ENCODE measurements at regions not wholly inside any gene's neighbourhood (a gene's known extent, or its start where the extent isn't known, plus 50 kb on each side); places are given as distances from the start of the nearest gene placed in this dataset.

DNA sequence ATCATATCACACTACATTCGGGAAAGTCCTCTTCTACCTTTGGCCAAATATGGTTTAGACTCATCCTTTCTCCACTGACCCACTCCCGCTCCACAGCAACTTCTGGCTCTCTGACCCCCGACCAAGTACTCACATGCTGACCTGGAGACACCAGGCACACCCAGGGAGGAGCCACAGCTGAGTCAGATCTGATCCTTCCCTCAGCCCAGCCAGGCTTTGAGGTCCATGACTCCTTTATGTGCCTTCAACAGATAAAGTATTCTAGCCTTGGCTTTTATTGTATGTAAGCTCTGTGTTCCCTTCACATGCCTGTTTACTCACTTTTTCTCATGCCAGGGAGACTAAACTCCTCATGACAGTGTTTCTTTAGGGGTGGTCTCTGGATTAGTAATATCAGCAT lies 166.9 kb upstream of the UMPS start:
- H3K4me3 ChIP-seq (ENCODE audit: low read depth, poor library complexity, severe bottlenecking), result no peak overlapping the region
- no peak for DNase-seq (ENCODE audit: low spot score in 2 of 2)
- TF ChIP-seq, protein P1, sequence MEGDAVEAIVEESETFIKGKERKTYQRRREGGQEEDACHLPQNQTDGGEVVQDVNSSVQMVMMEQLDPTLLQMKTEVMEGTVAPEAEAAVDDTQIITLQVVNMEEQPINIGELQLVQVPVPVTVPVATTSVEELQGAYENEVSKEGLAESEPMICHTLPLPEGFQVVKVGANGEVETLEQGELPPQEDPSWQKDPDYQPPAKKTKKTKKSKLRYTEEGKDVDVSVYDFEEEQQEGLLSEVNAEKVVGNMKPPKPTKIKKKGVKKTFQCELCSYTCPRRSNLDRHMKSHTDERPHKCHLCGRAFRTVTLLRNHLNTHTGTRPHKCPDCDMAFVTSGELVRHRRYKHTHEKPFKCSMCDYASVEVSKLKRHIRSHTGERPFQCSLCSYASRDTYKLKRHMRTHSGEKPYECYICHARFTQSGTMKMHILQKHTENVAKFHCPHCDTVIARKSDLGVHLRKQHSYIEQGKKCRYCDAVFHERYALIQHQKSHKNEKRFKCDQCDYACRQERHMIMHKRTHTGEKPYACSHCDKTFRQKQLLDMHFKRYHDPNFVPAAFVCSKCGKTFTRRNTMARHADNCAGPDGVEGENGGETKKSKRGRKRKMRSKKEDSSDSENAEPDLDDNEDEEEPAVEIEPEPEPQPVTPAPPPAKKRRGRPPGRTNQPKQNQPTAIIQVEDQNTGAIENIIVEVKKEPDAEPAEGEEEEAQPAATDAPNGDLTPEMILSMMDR (IDR thresholded peaks at IDR 0.05), result no peak
- no peak for TF ChIP-seq POLR2A (IDR thresholded peaks at IDR 0.05)
- WGBS, 2 donors, result 76 to 79% methylated on average over 3 of the region's 3 CpGs
- intact Hi-C loops (cut with DNase I; ENCODE audit: low total_unique reads), result no loop called here

- 19 to 21% methylated on average over 5 of the region's 5 CpGs for WGBS, 2 donors
- TF ChIP-seq POLR2A (IDR thresholded peaks at IDR 0.05), result no peak
- TF ChIP-seq, protein P1 (IDR thresholded peaks at IDR 0.05), result peak in 1 of 3 donors; percentile 70
- intact Hi-C loops (cut with DNase I; ENCODE audit: low total_unique reads), result loop anchor here (5.0 kb wide), 1 partner anchor 127 kb away; no protein-coding TSS in a partner anchor
- H3K4me3 ChIP-seq (ENCODE audit: low read depth, poor library complexity, severe bottlenecking), result no peak overlapping the region
- DNase-seq (ENCODE audit: low spot score in 2 of 2), result peak; percentile 71 to 87
These were observed 165.2 kb upstream of the UMPS start for GRCh38 chr3:124565013-124565412.

DNA sequence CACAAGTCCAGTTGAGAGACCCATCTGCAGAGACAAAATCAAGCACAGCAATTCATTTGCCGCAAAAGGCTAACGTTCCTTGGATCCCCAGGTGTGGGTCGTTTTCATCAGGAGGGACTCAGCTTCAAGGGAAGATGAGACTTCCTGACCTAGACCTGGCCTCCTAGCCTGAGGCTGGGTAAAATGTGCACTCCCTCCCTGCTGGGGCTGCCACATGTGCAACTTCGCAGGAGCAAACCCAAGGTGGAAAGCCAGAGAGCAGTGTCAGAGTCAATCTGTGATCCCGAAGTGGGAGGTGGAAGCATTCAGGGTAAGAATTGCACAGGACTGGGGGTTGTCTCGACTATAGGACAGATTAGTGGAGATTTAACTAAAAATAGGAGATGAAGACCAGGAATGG lies 164.7 kb upstream of the UMPS start:
- TF ChIP-seq, protein P1 (IDR thresholded peaks at IDR 0.05), result no peak
- no peak for TF ChIP-seq POLR2A (IDR thresholded peaks at IDR 0.05)
- 63 to 65% methylated on average over 6 of the region's 6 CpGs for WGBS, 2 donors
- intact Hi-C loops (cut with DNase I; ENCODE audit: low total_unique reads), result loop anchor here (5.0 kb wide), 1 partner anchor 127 kb away; no protein-coding TSS in a partner anchor
- no peak for DNase-seq (ENCODE audit: low spot score in 2 of 2)
- no peak overlapping the region for H3K4me3 ChIP-seq (ENCODE audit: low read depth, poor library complexity, severe bottlenecking)

DNA sequence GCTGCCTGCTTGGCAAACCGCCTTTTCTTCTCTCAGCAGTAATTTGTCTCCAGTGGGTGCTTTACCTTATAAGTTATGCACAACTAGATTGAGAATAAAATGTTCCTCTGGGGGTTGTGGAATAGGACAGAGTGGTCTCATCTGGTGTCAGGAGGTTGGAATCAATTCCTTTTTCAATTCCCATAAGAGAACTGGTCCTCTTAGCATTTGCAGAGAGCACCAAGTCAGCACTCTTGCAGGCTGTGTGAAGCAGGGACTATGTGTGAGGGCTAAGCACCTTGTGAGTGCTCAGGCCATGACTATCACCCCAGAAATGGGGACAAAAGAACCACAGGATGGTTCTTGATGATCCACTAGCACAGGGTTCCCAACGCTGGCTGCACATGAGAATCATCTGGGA lies 163.6 kb upstream of the UMPS start:
- DNase-seq (ENCODE audit: low spot score in 2 of 2), result no peak
- 65 to 88% methylated on average over 2 of the region's 2 CpGs for WGBS, 2 donors
- intact Hi-C loops (cut with DNase I; ENCODE audit: low total_unique reads), result loop anchor here (5.0 kb wide), 1 partner anchor 126 kb away; no protein-coding TSS in a partner anchor
- no peak overlapping the region for H3K4me3 ChIP-seq (ENCODE audit: low read depth, poor library complexity, severe bottlenecking)
- TF ChIP-seq POLR2A (IDR thresholded peaks at IDR 0.05), result no peak
- TF ChIP-seq, protein P1 (IDR thresholded peaks at IDR 0.05), result no peak

GRCh38 chr3:124567179-124567578 lies 163.1 kb upstream of the UMPS start:
- no peak for DNase-seq (ENCODE audit: low spot score in 2 of 2)
- intact Hi-C loops (cut with DNase I; ENCODE audit: low total_unique reads), result loop anchor here (5.0 kb wide), 1 partner anchor 125 kb away; no protein-coding TSS in a partner anchor
- TF ChIP-seq, protein P1 (IDR thresholded peaks at IDR 0.05), result no peak
- no peak for TF ChIP-seq POLR2A (IDR thresholded peaks at IDR 0.05)
- no peak overlapping the region for H3K4me3 ChIP-seq (ENCODE audit: low read depth, poor library complexity, severe bottlenecking)
- 100% methylated on average over 1 of the region's 1 CpG for WGBS, 2 donors

DNA sequence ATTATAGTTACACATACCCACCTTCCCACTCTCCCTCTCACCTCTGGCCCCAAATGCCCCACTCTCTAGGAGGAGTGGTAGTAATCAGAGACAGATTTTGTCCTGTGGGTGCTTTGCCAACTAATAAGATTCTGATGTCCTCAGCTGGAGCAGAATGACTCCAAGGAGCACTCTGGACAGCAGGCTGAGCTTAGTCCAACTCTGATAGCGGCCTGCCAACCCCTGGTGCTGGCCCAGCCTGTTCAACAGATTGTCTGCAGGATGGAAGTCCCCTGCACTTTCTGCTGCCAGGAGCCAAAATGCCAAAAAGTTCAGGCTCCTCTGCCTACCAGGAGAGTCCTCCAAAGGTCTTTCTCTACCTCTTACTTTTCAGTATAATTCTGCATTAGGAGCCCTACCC lies 160.5 kb upstream of the UMPS start:
- TF ChIP-seq POLR2A (IDR thresholded peaks at IDR 0.05), result no peak
- TF ChIP-seq, protein P1 (IDR thresholded peaks at IDR 0.05), result no peak
- intact Hi-C loops (cut with DNase I; ENCODE audit: low total_unique reads), result loop anchor here (5.0 kb wide), 1 partner anchor 123 kb away; no protein-coding TSS in a partner anchor
- 75 to 92% methylated on average over 1 of the region's 1 CpG for WGBS, 2 donors
- DNase-seq (ENCODE audit: low spot score in 2 of 2), result no peak
- no peak overlapping the region for H3K4me3 ChIP-seq (ENCODE audit: low read depth, poor library complexity, severe bottlenecking)
